Central memory CD8-positive, alpha-beta T cell (primary cell): ENCODE measurements at regions not wholly inside any gene's neighbourhood (a gene's known extent, or its start where the extent isn't known, plus 50 kb on each side); places are given as distances from the start of the nearest gene placed in this dataset.
"Not testable (repeated sequence)": the region's sequence is repeated elsewhere in the genome, so short reads cannot be mapped to it uniquely, and the experiment has no call there.

Experiments used
- ATAC-seq: fragments of 150-1000 bp; cut with Tn5 transposase; replicated peaks from 2 replicates; pipeline ENCODE4 v1.10.0; 2022; ENCODE audit warnings: mild to moderate bottlenecking, moderate FRiP score, moderate number of reproducible peaks; ENCODE audit not compliant: poor library complexity, severe bottlenecking; ENCODE audit errors: extremely low read depth
- DNase-seq, 2 donors: peaks; one replicate each; pipeline ENCODE4 v3.0.0; 2021; ENCODE audit warnings: low spot score in 2 of 2
- H3K27ac Mint-ChIP-seq: one replicate; pipeline ENCODE4 v1.8.0; 2022; ENCODE audit warnings: low read depth, mild to moderate bottlenecking, moderate library complexity, mixed read lengths
- H3K27me3 Mint-ChIP-seq: one replicate; pipeline ENCODE4 v1.8.0; 2022; ENCODE audit warnings: mixed read lengths
- H3K36me3 Mint-ChIP-seq: one replicate; pipeline ENCODE4 v1.8.0; 2022; ENCODE audit warnings: mild to moderate bottlenecking, moderate library complexity, mixed read lengths; ENCODE audit not compliant: insufficient read depth
- H3K4me1 Mint-ChIP-seq: one replicate; pipeline ENCODE4 v1.8.0; 2022; ENCODE audit warnings: mixed read lengths
- H3K4me3 Mint-ChIP-seq: one replicate; pipeline ENCODE4 v1.8.0; 2022; ENCODE audit warnings: mild to moderate bottlenecking, moderate library complexity, mixed read lengths
- H3K9me3 Mint-ChIP-seq: one replicate; pipeline ENCODE4 v1.8.0; 2022; ENCODE audit warnings: mixed read lengths

- Mint-ChIP-seq H3K4me3 (no peak overlapping the region), H3K9me3 (no peaks in the 10 kb centered on the region), H3K36me3 (no peaks in the 10 kb centered on the region), H3K4me1 (no peaks in the 10 kb centered on the region), H3K27me3 (peaks cover 12% of the 10 kb centered on the region), H3K27ac (no peak overlapping the region)
- ATAC-seq, result no peak
- no peak for DNase-seq
These were observed 102.1 kb upstream of the PHACTR1 start for GRCh38 chr6:12614456-12614855.

GRCh38 chr6:12618296-12618695 is 98.3 kb upstream of the PHACTR1 start:
- no peaks in the 10 kb centered on the region for H3K27me3 Mint-ChIP-seq
- no peaks in the 10 kb centered on the region for H3K4me1 Mint-ChIP-seq
- no peak overlapping the region for H3K27ac Mint-ChIP-seq
- no peak for ATAC-seq
- no peak for DNase-seq
- no peaks in the 10 kb centered on the region for H3K36me3 Mint-ChIP-seq
- no peaks in the 10 kb centered on the region for H3K9me3 Mint-ChIP-seq
- no peak overlapping the region for H3K4me3 Mint-ChIP-seq

- H3K27me3 Mint-ChIP-seq, result no peaks in the 10 kb centered on the region
- no peak overlapping the region for H3K27ac Mint-ChIP-seq
- H3K4me3 Mint-ChIP-seq, result no peak overlapping the region
- ATAC-seq (no peak), DNase-seq (no peak)
- no peaks in the 10 kb centered on the region for H3K36me3 Mint-ChIP-seq
- H3K4me1 Mint-ChIP-seq, result no peaks in the 10 kb centered on the region
- H3K9me3 Mint-ChIP-seq, result no peaks in the 10 kb centered on the region
These were observed 94.8 kb upstream of the PHACTR1 start for GRCh38 chr6:12621754-12622153.

GRCh38 chr6:12622566-12622965 is 94.0 kb upstream of the PHACTR1 start:
- DNase-seq, result no peak
- no peaks in the 10 kb centered on the region for H3K27me3 Mint-ChIP-seq
- no peaks in the 10 kb centered on the region for H3K9me3 Mint-ChIP-seq
- no peaks in the 10 kb centered on the region for H3K4me1 Mint-ChIP-seq
- H3K4me3 Mint-ChIP-seq, result no peak overlapping the region
- no peak overlapping the region for H3K27ac Mint-ChIP-seq
- no peak for ATAC-seq
- H3K36me3 Mint-ChIP-seq, result no peaks in the 10 kb centered on the region

- no peaks in the 10 kb centered on the region for H3K9me3 Mint-ChIP-seq
- H3K4me3 Mint-ChIP-seq, result no peak overlapping the region
- no peak overlapping the region for H3K27ac Mint-ChIP-seq
- ATAC-seq (no peak), DNase-seq (no peak)
- H3K36me3 Mint-ChIP-seq, result no peaks in the 10 kb centered on the region
- H3K27me3 Mint-ChIP-seq, result no peaks in the 10 kb centered on the region
- no peaks in the 10 kb centered on the region for H3K4me1 Mint-ChIP-seq
These were observed 92.3 kb upstream of the PHACTR1 start for GRCh38 chr6:12624142-12624837.

GRCh38 chr6:12627053-12627452 is 89.5 kb upstream of the PHACTR1 start:
- Mint-ChIP-seq H3K9me3 (no peaks in the 10 kb centered on the region), H3K27me3 (peaks cover 6% of the 10 kb centered on the region), H3K4me3 (no peak overlapping the region), H3K4me1 (no peaks in the 10 kb centered on the region), H3K36me3 (no peaks in the 10 kb centered on the region), H3K27ac (no peak overlapping the region)
- DNase-seq (no peak), ATAC-seq (no peak)

- DNase-seq, result no peak
- no peak overlapping the region for H3K4me3 Mint-ChIP-seq
- H3K4me1 Mint-ChIP-seq, result no peaks in the 10 kb centered on the region
- no peaks in the 10 kb centered on the region for H3K9me3 Mint-ChIP-seq
- H3K27me3 Mint-ChIP-seq, result peaks cover 19% of the 10 kb centered on the region
- H3K36me3 Mint-ChIP-seq, result no peaks in the 10 kb centered on the region
- no peak overlapping the region for H3K27ac Mint-ChIP-seq
- no peak for ATAC-seq
These were observed 88.2 kb upstream of the PHACTR1 start for GRCh38 chr6:12628327-12628726.

- H3K4me1 Mint-ChIP-seq, H3K36me3 Mint-ChIP-seq, ATAC-seq, H3K9me3 Mint-ChIP-seq, H3K4me3 Mint-ChIP-seq, DNase-seq, H3K27ac Mint-ChIP-seq: not testable (repeated sequence)
- peaks cover 62% of the 10 kb centered on the region for H3K27me3 Mint-ChIP-seq
These were observed 82.8 kb upstream of the PHACTR1 start for GRCh38 chr6:12633746-12634145.

GRCh38 chr6:12635375-12635774 is 81.2 kb upstream of the PHACTR1 start:
- H3K27ac Mint-ChIP-seq, result no peak overlapping the region
- H3K4me1 Mint-ChIP-seq, result no peaks in the 10 kb centered on the region
- H3K36me3 Mint-ChIP-seq, result no peaks in the 10 kb centered on the region
- no peak overlapping the region for H3K4me3 Mint-ChIP-seq
- ATAC-seq, result no peak
- no peak for DNase-seq
- H3K9me3 Mint-ChIP-seq, result no peaks in the 10 kb centered on the region
- H3K27me3 Mint-ChIP-seq, result peaks cover 62% of the 10 kb centered on the region

GRCh38 chr6:12635813-12636212 is 80.8 kb upstream of the PHACTR1 start:
- no peaks in the 10 kb centered on the region for H3K36me3 Mint-ChIP-seq
- no peaks in the 10 kb centered on the region for H3K9me3 Mint-ChIP-seq
- no peak for DNase-seq
- no peak overlapping the region for H3K27ac Mint-ChIP-seq
- H3K4me3 Mint-ChIP-seq, result no peak overlapping the region
- ATAC-seq, result no peak
- H3K27me3 Mint-ChIP-seq, result peaks cover 62% of the 10 kb centered on the region
- no peaks in the 10 kb centered on the region for H3K4me1 Mint-ChIP-seq

GRCh38 chr6:12636336-12636735 is 80.2 kb upstream of the PHACTR1 start:
- Mint-ChIP-seq H3K27me3 (peaks cover 62% of the 10 kb centered on the region), H3K36me3 (no peaks in the 10 kb centered on the region), H3K9me3 (no peaks in the 10 kb centered on the region), H3K4me1 (no peaks in the 10 kb centered on the region), H3K4me3 (no peak overlapping the region), H3K27ac (no peak overlapping the region)
- ATAC-seq (no peak), DNase-seq (no peak)

- peaks cover 55% of the 10 kb centered on the region for H3K27me3 Mint-ChIP-seq
- ATAC-seq (no peak), DNase-seq (no peak)
- H3K4me1 Mint-ChIP-seq, result no peaks in the 10 kb centered on the region
- H3K4me3 Mint-ChIP-seq, result no peak overlapping the region
- H3K27ac Mint-ChIP-seq, result no peak overlapping the region
- H3K9me3 Mint-ChIP-seq, result no peaks in the 10 kb centered on the region
- H3K36me3 Mint-ChIP-seq, result no peaks in the 10 kb centered on the region
These were observed 78.5 kb upstream of the PHACTR1 start for GRCh38 chr6:12637960-12638641.

GRCh38 chr6:12640438-12640837 is 76.1 kb upstream of the PHACTR1 start:
- Mint-ChIP-seq H3K4me1 (no peaks in the 10 kb centered on the region), H3K36me3 (no peaks in the 10 kb centered on the region), H3K27ac (no peak overlapping the region), H3K9me3 (no peaks in the 10 kb centered on the region), H3K4me3 (no peak overlapping the region), H3K27me3 (peaks cover 32% of the 10 kb centered on the region)
- ATAC-seq, result no peak
- DNase-seq, result no peak
